ENCODE measurements at regions not wholly inside any gene's neighbourhood (a gene's known extent, or its start where the extent isn't known, plus 50 kb on each side); places are given as distances from the start of the nearest gene placed in this dataset.

DNA sequence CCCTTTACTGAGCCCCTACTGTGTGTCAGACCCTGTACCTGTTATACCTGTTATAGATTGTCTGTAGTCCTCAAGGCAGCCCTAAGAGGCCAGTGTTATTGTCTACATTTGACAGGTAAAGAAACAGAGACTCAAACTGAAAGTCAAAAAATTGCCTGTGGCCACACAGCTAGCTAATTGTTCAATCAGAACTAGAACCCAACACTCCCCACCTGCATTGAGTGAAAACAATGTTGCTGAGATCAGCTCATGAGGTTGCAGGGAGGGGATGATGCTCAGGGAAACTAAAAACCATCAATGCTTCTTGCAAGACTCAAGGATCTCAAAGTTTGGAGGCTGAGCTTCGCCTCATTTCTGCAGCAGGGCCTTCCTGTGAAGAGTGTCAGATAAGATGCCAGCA is 109.5 kb upstream of the LMO4 start (continued):
- TF ChIP-seq ZNF462 (CRISPR knock-in tag; IDR thresholded peaks at IDR 0.05) (no peak), JUNB (IDR thresholded peaks at IDR 0.05; ENCODE audit: unreplicated experiment) (no peak), ZNF331 (CRISPR knock-in tag; IDR thresholded peaks at IDR 0.05; ENCODE audit: low read depth) (no peak), STAT1 (IDR thresholded peaks at IDR 0.05; ENCODE audit: unreplicated experiment) (no peak), EZH2phosphoT487 (IDR thresholded peaks at IDR 0.05; ENCODE audit: unreplicated experiment) (no peak), NANOG (IDR thresholded peaks at IDR 0.05; ENCODE audit: borderline replicate concordance) (no peak), CREB1 (CRISPR knock-in tag; IDR thresholded peaks at IDR 0.05; ENCODE audit: low read depth) (no peak)
- TF ChIP-seq, protein P1, sequence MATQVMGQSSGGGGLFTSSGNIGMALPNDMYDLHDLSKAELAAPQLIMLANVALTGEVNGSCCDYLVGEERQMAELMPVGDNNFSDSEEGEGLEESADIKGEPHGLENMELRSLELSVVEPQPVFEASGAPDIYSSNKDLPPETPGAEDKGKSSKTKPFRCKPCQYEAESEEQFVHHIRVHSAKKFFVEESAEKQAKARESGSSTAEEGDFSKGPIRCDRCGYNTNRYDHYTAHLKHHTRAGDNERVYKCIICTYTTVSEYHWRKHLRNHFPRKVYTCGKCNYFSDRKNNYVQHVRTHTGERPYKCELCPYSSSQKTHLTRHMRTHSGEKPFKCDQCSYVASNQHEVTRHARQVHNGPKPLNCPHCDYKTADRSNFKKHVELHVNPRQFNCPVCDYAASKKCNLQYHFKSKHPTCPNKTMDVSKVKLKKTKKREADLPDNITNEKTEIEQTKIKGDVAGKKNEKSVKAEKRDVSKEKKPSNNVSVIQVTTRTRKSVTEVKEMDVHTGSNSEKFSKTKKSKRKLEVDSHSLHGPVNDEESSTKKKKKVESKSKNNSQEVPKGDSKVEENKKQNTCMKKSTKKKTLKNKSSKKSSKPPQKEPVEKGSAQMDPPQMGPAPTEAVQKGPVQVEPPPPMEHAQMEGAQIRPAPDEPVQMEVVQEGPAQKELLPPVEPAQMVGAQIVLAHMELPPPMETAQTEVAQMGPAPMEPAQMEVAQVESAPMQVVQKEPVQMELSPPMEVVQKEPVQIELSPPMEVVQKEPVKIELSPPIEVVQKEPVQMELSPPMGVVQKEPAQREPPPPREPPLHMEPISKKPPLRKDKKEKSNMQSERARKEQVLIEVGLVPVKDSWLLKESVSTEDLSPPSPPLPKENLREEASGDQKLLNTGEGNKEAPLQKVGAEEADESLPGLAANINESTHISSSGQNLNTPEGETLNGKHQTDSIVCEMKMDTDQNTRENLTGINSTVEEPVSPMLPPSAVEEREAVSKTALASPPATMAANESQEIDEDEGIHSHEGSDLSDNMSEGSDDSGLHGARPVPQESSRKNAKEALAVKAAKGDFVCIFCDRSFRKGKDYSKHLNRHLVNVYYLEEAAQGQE (IDR thresholded peaks at IDR 0.05; ENCODE audit: unreplicated experiment), result no peak

Data from GM23338 (cell line).